WTC11 (cell line): ENCODE measurements at regions not wholly inside any gene's neighbourhood (a gene's known extent, or its start where the extent isn't known, plus 50 kb on each side); places are given as distances from the start of the nearest gene placed in this dataset.

ENCODE experiments used
- CBFB ChIP-seq: sonication (generic); formaldehyde crosslinking; IDR thresholded peaks from 2 replicates; pipeline ENCODE4 v1.8.1; 2022; ENCODE audit warnings: mild to moderate bottlenecking, low read depth, missing genetic modification reagents
- NFYB ChIP-seq: sonication (generic); formaldehyde crosslinking; conservative IDR thresholded peaks from 2 replicates; pipeline ENCODE4 v1.8.0; 2022; ENCODE audit warnings: low read depth, missing genetic modification reagents
- RELA ChIP-seq: sonication (generic); formaldehyde crosslinking; IDR thresholded peaks from 2 replicates; pipeline ENCODE4 v1.8.1; 2022; ENCODE audit warnings: missing genetic modification reagents, mild to moderate bottlenecking, borderline replicate concordance
- SP1 ChIP-seq: sonication (generic); formaldehyde crosslinking; conservative IDR thresholded peaks from 2 replicates; pipeline ENCODE4 v1.8.1; 2022; ENCODE audit warnings: missing genetic modification reagents
- TCF7 ChIP-seq: sonication (generic); formaldehyde crosslinking; IDR thresholded peaks from 2 replicates; pipeline ENCODE4 v1.8.0; 2022; ENCODE audit warnings: mild to moderate bottlenecking, low read depth, missing genetic modification reagents, moderate library complexity
- ZNF232 ChIP-seq: sonication (generic); formaldehyde crosslinking; IDR thresholded peaks from 2 replicates; pipeline ENCODE4 v1.8.0; 2022; ENCODE audit warnings: mild to moderate bottlenecking, missing genetic modification reagents
- ZNF416 ChIP-seq: fragments of 250-450 bp; sonication (Bioruptor Pico); IDR thresholded peaks from 2 replicates; pipeline ENCODE4 v1.9.0; 2021; ENCODE audit warnings: mild to moderate bottlenecking, inconsistent platforms
- TF ChIP-seq, protein P1 (sequence below): sonication (generic); formaldehyde crosslinking; IDR thresholded peaks from 2 replicates; pipeline ENCODE4 v1.8.1; 2023; ENCODE audit warnings: mild to moderate bottlenecking, missing genetic modification reagents, borderline replicate concordance
- TF ChIP-seq, protein P2 (sequence below): fragments of 200-600 bp; IDR thresholded peaks from 2 replicates; pipeline ENCODE4 v1.8.0; 2022; ENCODE audit warnings: antibody characterized with exemption

DNA sequence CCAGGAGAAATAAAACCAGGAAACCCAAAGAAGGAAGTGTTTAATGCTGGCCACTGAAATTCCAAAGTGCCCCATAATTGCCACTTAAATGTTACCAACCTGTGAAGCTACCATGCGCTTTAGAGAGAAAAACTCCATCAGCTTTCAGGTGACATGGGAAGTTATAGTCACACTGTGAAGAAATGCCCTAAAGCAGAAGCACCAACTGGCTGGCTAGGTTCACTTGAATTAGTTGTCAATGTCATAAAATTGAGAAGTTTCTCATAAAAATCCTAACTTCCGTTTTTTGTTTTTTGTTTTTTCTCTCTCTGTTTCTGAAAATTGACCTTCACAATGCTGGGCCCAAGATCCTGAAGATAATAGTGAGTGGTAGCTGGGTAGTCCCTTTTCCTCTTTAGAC, 167.9 kb upstream of the CTNNB1 start:
- TF ChIP-seq ZNF232 (CRISPR knock-in tag) = no peak
- no peak for TF ChIP-seq RELA (CRISPR knock-in tag)
- no peak for TF ChIP-seq ZNF416
- no peak for TF ChIP-seq CBFB (CRISPR knock-in tag)
- TF ChIP-seq NFYB (CRISPR knock-in tag) = no peak
- TF ChIP-seq, protein P1, sequence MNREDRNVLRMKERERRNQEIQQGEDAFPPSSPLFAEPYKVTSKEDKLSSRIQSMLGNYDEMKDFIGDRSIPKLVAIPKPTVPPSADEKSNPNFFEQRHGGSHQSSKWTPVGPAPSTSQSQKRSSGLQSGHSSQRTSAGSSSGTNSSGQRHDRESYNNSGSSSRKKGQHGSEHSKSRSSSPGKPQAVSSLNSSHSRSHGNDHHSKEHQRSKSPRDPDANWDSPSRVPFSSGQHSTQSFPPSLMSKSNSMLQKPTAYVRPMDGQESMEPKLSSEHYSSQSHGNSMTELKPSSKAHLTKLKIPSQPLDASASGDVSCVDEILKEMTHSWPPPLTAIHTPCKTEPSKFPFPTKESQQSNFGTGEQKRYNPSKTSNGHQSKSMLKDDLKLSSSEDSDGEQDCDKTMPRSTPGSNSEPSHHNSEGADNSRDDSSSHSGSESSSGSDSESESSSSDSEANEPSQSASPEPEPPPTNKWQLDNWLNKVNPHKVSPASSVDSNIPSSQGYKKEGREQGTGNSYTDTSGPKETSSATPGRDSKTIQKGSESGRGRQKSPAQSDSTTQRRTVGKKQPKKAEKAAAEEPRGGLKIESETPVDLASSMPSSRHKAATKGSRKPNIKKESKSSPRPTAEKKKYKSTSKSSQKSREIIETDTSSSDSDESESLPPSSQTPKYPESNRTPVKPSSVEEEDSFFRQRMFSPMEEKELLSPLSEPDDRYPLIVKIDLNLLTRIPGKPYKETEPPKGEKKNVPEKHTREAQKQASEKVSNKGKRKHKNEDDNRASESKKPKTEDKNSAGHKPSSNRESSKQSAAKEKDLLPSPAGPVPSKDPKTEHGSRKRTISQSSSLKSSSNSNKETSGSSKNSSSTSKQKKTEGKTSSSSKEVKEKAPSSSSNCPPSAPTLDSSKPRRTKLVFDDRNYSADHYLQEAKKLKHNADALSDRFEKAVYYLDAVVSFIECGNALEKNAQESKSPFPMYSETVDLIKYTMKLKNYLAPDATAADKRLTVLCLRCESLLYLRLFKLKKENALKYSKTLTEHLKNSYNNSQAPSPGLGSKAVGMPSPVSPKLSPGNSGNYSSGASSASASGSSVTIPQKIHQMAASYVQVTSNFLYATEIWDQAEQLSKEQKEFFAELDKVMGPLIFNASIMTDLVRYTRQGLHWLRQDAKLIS (CRISPR knock-in tag) = no peak
- TF ChIP-seq, protein P2, sequence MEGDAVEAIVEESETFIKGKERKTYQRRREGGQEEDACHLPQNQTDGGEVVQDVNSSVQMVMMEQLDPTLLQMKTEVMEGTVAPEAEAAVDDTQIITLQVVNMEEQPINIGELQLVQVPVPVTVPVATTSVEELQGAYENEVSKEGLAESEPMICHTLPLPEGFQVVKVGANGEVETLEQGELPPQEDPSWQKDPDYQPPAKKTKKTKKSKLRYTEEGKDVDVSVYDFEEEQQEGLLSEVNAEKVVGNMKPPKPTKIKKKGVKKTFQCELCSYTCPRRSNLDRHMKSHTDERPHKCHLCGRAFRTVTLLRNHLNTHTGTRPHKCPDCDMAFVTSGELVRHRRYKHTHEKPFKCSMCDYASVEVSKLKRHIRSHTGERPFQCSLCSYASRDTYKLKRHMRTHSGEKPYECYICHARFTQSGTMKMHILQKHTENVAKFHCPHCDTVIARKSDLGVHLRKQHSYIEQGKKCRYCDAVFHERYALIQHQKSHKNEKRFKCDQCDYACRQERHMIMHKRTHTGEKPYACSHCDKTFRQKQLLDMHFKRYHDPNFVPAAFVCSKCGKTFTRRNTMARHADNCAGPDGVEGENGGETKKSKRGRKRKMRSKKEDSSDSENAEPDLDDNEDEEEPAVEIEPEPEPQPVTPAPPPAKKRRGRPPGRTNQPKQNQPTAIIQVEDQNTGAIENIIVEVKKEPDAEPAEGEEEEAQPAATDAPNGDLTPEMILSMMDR = no peak
- no peak for TF ChIP-seq SP1 (CRISPR knock-in tag)
- TF ChIP-seq TCF7 (CRISPR knock-in tag) = no peak
